ENCODE measurements at regions not wholly inside any gene's neighbourhood (a gene's known extent, or its start where the extent isn't known, plus 50 kb on each side); places are given as distances from the start of the nearest gene placed in this dataset.
"Not testable (repeated sequence)": the region's sequence is repeated elsewhere in the genome, so short reads cannot be mapped to it uniquely, and the experiment has no call there.

DNA sequence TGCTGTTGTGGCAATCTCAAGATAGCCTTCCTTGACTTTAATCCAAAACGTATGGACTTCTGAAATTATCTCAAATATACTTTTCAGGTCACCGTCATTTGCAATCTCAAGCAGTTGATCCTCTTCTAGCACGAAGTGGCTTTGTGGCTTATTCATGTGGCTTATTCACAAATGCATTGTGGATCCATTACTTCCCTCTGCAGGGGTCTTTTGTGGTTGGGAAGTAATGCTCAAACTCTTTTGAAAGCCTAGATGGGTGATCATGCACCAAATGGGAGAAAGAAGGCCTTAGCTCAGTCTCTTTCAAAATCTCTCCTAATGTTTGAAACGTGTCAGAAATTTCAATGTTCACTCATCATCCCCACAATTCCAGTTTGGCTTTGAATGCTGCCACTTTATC, 597.2 kb upstream of the CDH10 start:
- Histone ChIP-seq H3K9me3 (ENCODE audit: control insufficient read depth, insufficient read depth, low read length) (no peaks in the 10 kb centered on the region), H3K36me3 (ENCODE audit: control insufficient read depth, insufficient read depth, low read length) (no peaks in the 10 kb centered on the region), H3K27ac (ENCODE audit: low read depth, low read length) (no peak overlapping the region), H3K4me3 (ENCODE audit: low read depth, low read length) (no peak overlapping the region), H3K4me1 (ENCODE audit: control insufficient read depth, insufficient read depth, low read length) (no peaks in the 10 kb centered on the region), H3K27me3 (ENCODE audit: control insufficient read depth, insufficient read depth, low read length) (no peaks in the 10 kb centered on the region)
- 53% methylated on average over 4 of the region's 4 CpGs for WGBS (ENCODE audit: insufficient coverage)
- DNase-seq (ENCODE audit: low read depth in 4 of 6, low spot score in 6 of 6) = no peak

DNA sequence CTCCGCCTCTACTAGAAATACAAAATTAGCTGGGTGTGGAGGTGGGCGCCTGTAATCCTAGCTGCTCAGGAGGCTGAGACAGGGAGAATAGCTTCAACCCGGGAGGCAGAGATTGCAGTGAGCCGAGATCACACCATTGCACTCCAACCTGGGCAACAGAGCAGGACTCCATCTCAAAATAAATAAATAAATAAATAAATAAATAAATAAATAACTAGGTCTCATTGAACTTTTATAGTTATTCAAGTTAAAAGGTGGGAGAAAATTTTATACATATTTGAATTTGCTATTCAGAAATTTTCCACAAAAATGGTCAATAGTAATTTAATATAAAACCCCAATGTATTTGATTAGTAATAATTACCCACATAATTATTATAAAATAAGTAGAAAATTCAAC, 593.9 kb upstream of the CDH10 start:
- not testable (repeated sequence) for H3K9me3 ChIP-seq (ENCODE audit: control insufficient read depth, insufficient read depth, low read length); H3K4me3 ChIP-seq (ENCODE audit: low read depth, low read length); H3K27me3 ChIP-seq (ENCODE audit: control insufficient read depth, insufficient read depth, low read length); H3K36me3 ChIP-seq (ENCODE audit: control insufficient read depth, insufficient read depth, low read length); H3K4me1 ChIP-seq (ENCODE audit: control insufficient read depth, insufficient read depth, low read length); H3K27ac ChIP-seq (ENCODE audit: low read depth, low read length); DNase-seq (ENCODE audit: low read depth in 4 of 6, low spot score in 6 of 6)
- no CpG with 5 or more reads among the region's 4 CpGs for WGBS (ENCODE audit: insufficient coverage)

DNA sequence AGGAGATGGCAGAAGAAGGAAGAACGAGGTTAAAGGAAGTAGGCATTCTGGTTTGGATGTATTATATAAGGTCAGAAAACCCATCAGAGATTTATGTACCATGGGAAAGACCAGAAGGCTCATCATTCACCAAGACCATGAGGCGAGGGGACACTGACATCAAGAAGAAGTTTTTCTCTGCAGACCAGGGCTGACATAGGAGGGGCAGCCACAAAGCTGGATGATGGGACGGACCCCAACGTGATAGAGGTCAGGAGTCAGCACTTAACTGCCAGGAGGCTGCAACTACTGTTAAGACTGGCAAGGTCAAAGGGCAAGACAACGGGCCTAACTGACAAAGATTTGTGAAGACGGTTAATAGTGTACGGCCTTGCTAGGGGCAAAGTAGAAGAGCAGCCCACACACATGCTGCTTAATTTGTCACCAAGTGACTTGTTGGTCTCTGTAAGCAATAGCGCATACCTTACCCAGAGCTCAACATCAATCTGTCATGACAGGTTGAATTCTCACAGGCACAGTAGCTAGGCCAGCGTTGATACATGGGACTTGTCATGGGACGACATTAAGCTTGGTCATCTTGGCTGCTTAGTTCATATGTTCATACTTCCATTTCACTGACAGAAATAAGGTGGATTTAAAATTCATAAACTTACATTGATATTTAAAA, 579.7 kb upstream of the CDH10 start:
- no peak overlapping the region for H3K27ac ChIP-seq (ENCODE audit: low read depth, low read length)
- no peaks in the 10 kb centered on the region for H3K36me3 ChIP-seq (ENCODE audit: control insufficient read depth, insufficient read depth, low read length)
- no peaks in the 10 kb centered on the region for H3K9me3 ChIP-seq (ENCODE audit: control insufficient read depth, insufficient read depth, low read length)
- no peak overlapping the region for H3K4me3 ChIP-seq (ENCODE audit: low read depth, low read length)
- 82% methylated on average over 8 of the region's 10 CpGs for WGBS (ENCODE audit: insufficient coverage)
- DNase-seq (ENCODE audit: low read depth in 4 of 6, low spot score in 6 of 6) = no peak
- no peaks in the 10 kb centered on the region for H3K4me1 ChIP-seq (ENCODE audit: control insufficient read depth, insufficient read depth, low read length)
- no peaks in the 10 kb centered on the region for H3K27me3 ChIP-seq (ENCODE audit: control insufficient read depth, insufficient read depth, low read length)

DNA sequence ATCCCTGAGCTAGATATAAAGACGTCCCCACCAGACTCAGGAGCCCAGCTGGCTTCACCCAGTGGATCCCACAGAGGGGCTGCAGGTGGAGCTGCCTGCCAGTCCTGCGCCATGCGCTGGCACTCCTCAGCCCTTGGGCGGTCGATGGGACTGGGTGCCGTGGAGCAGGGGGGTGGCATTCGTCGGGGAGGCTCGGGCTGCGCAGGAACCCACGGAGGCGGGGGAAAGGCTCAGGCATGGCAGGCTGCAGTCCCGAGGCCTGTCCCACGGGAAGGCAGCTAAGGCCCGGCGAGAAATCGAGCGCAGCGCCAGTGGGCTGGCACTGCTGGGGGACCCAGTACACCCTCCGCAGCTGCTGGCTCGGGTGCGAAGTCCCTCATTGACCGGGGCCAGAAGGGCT, 555.1 kb upstream of the CDH10 start:
- 96% methylated on average over 23 of the region's 23 CpGs for whole genome bisulfite sequencing (ENCODE audit: insufficient coverage)
- not testable (repeated sequence) for H3K27ac ChIP-seq (ENCODE audit: low read depth, low read length); H3K9me3 ChIP-seq (ENCODE audit: control insufficient read depth, insufficient read depth, low read length); H3K27me3 ChIP-seq (ENCODE audit: control insufficient read depth, insufficient read depth, low read length); H3K4me3 ChIP-seq (ENCODE audit: low read depth, low read length); H3K36me3 ChIP-seq (ENCODE audit: control insufficient read depth, insufficient read depth, low read length); H3K4me1 ChIP-seq (ENCODE audit: control insufficient read depth, insufficient read depth, low read length); DNase-seq (ENCODE audit: low read depth in 4 of 6, low spot score in 6 of 6)

DNA sequence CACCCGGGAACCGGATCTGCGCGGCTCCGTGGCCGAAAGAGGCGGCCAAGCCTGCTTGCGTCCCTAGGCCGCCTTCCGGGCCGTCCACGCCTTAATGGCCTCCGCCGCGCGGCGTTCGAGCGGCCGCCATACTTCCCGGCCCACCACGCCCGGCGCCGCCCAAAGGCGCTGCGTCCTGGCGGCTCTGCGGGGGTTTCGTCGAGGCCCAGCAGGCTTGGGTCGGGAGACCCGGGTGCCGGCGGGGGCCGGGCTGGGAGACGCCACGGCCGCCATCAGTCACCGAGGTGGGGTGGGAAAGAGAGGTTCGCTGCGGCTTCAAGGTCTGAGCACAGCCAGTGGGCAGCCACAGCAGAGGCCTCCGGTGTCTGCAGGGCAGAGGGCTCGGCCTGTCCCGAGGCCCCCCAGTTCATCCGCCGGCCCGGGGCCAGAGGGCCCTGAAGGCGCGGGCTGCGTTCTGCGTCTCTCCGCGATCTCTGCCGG, 545.8 kb upstream of the CDH10 start:
- 94% methylated on average over 54 of the region's 55 CpGs for WGBS (ENCODE audit: insufficient coverage)
- no peaks in the 10 kb centered on the region for H3K27me3 ChIP-seq (ENCODE audit: control insufficient read depth, insufficient read depth, low read length)
- DNase-seq (ENCODE audit: low read depth in 4 of 6, low spot score in 6 of 6) = no peak
- H3K9me3 ChIP-seq (ENCODE audit: control insufficient read depth, insufficient read depth, low read length) = no peaks in the 10 kb centered on the region
- no peak overlapping the region for H3K27ac ChIP-seq (ENCODE audit: low read depth, low read length)
- H3K4me3 ChIP-seq (ENCODE audit: low read depth, low read length) = no peak overlapping the region
- H3K36me3 ChIP-seq (ENCODE audit: control insufficient read depth, insufficient read depth, low read length) = no peaks in the 10 kb centered on the region
- H3K4me1 ChIP-seq (ENCODE audit: control insufficient read depth, insufficient read depth, low read length) = no peaks in the 10 kb centered on the region

DNA sequence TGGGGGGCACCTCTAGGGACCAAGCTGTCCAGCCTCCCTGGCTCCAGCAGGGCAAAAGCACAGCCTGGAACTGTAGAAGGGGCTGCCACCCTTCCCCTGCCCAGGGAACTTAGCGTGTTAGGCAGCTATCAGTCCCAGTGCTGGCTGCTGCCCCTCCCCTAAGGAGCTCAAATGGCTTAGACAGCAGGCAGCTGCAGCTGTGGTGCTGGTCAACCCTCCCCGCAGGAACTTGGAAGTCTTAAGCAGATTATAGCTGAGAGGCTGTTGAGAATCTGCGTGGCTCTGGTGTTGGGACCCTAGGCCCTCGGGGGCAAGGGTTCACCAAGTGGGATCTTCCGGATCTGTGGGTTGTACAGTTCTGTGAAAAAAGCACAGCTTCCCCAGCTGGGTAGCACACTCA, 536.5 kb upstream of the CDH10 start:
- H3K9me3 ChIP-seq (ENCODE audit: control insufficient read depth, insufficient read depth, low read length) = no peaks in the 10 kb centered on the region
- H3K36me3 ChIP-seq (ENCODE audit: control insufficient read depth, insufficient read depth, low read length) = no peaks in the 10 kb centered on the region
- 95% methylated on average over 5 of the region's 5 CpGs for WGBS (ENCODE audit: insufficient coverage)

DNA sequence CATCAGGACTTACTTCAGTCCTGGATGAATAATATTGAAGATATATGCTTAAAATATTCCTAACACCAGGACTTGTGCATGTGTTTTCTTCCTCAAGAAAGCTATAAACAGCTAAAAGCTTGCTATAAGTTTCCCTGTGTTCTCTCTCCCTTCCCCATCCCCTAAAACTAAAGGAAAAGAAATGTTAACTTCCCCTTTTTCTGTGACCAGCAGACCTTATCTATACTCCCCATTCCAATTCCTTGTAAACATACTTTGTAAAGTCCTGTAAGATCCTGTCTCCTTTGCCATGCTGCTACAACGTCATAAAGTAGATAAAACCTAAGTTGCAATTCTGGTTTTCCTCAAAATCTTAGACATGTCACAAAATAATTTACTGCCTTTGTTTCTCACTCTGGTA, 517.8 kb upstream of the CDH10 start:
- not testable (repeated sequence) for H3K27ac ChIP-seq (ENCODE audit: low read depth, low read length); H3K4me1 ChIP-seq (ENCODE audit: control insufficient read depth, insufficient read depth, low read length); DNase-seq (ENCODE audit: low read depth in 4 of 6, low spot score in 6 of 6); H3K9me3 ChIP-seq (ENCODE audit: control insufficient read depth, insufficient read depth, low read length); H3K36me3 ChIP-seq (ENCODE audit: control insufficient read depth, insufficient read depth, low read length); H3K27me3 ChIP-seq (ENCODE audit: control insufficient read depth, insufficient read depth, low read length); H3K4me3 ChIP-seq (ENCODE audit: low read depth, low read length)
- WGBS (ENCODE audit: insufficient coverage) = no CpG with 5 or more reads among the region's 1 CpG

More for the DNA sequence above, 536.5 kb upstream of the CDH10 start:
- Histone ChIP-seq H3K4me3 (ENCODE audit: low read depth, low read length) (no peak overlapping the region), H3K27me3 (ENCODE audit: control insufficient read depth, insufficient read depth, low read length) (no peaks in the 10 kb centered on the region), H3K4me1 (ENCODE audit: control insufficient read depth, insufficient read depth, low read length) (no peaks in the 10 kb centered on the region), H3K27ac (ENCODE audit: low read depth, low read length) (no peak overlapping the region)
- no peak for DNase-seq (ENCODE audit: low read depth in 4 of 6, low spot score in 6 of 6)

DNA sequence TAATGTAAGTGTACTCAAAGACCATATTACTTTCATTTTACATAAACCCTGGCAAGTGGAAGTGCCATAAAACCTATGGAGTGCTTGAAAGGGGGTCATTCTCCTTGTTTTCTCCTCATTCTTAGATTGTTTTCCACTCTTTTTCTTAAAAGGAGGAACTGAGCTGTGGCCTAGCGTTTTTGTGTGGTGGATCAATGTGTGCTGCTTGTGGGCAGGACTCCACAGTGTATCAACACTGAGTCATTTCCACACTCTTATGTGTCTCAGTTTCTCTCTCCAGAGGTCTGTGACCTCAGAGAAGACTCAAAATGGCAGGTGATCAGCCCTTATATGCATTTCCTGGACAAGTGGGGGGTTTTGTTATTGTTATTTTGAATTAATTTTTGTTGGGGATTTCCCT, 516.1 kb upstream of the CDH10 start:
- no CpG with 5 or more reads among the region's 1 CpG for WGBS (ENCODE audit: insufficient coverage)
- DNase-seq (ENCODE audit: low read depth in 4 of 6, low spot score in 6 of 6) = no peak
- H3K27me3 ChIP-seq (ENCODE audit: control insufficient read depth, insufficient read depth, low read length) = no peaks in the 10 kb centered on the region
- no peak overlapping the region for H3K4me3 ChIP-seq (ENCODE audit: low read depth, low read length)
- H3K4me1 ChIP-seq (ENCODE audit: control insufficient read depth, insufficient read depth, low read length) = no peaks in the 10 kb centered on the region
- H3K9me3 ChIP-seq (ENCODE audit: control insufficient read depth, insufficient read depth, low read length) = no peaks in the 10 kb centered on the region
- H3K27ac ChIP-seq (ENCODE audit: low read depth, low read length) = no peak overlapping the region
- no peaks in the 10 kb centered on the region for H3K36me3 ChIP-seq (ENCODE audit: control insufficient read depth, insufficient read depth, low read length)

DNA sequence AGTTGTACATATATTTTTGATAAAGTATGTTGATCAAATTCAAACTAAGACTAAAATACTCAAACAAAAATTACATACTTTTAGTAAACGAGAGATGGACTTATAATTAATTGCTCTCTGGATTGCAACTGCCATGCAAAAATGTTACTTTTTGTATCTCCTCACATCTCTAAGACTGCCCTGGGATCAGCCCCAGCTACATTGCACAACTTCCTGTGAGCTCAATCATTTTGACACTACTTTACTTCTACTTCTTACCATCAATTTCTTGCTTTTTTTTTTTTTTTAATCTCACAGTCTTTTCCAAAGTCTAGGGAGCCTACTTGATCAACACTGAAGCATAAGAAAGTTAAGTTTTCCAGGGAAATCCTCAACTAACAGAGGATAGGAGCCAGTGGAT, 506.0 kb upstream of the CDH10 start:
- Histone ChIP-seq H3K9me3 (ENCODE audit: control insufficient read depth, insufficient read depth, low read length) (peaks cover 2% of the 10 kb centered on the region), H3K27ac (ENCODE audit: low read depth, low read length) (no peak overlapping the region), H3K4me1 (ENCODE audit: control insufficient read depth, insufficient read depth, low read length) (no peaks in the 10 kb centered on the region), H3K36me3 (ENCODE audit: control insufficient read depth, insufficient read depth, low read length) (no peaks in the 10 kb centered on the region), H3K4me3 (ENCODE audit: low read depth, low read length) (no peak overlapping the region), H3K27me3 (ENCODE audit: control insufficient read depth, insufficient read depth, low read length) (no peaks in the 10 kb centered on the region)
- WGBS (ENCODE audit: insufficient coverage) = no CpG with 5 or more reads among the region's 1 CpG
- no peak for DNase-seq (ENCODE audit: low read depth in 4 of 6, low spot score in 6 of 6)

DNA sequence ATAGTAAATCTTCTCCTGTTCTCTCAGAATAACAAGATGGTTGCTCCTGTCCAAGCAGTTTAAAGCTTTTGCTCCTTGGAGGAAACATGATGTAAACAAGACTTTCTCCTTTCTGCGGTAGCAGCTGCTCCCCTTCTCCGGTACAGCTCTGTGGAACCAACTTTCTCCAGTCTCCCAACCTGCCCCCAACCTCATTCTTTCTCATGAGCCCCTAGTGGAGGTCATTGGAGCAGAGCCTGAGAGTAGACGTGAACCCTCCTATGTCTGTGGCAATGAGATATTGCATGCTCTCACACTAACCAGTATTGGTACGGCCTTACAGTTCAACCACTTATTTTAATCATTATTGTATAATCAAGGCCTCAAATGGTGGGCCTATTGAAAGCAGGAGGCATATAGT, 483.8 kb upstream of the CDH10 start:
- Histone ChIP-seq H3K4me1 (ENCODE audit: control insufficient read depth, insufficient read depth, low read length) (no peaks in the 10 kb centered on the region), H3K27me3 (ENCODE audit: control insufficient read depth, insufficient read depth, low read length) (no peaks in the 10 kb centered on the region), H3K27ac (ENCODE audit: low read depth, low read length) (no peak overlapping the region), H3K36me3 (ENCODE audit: control insufficient read depth, insufficient read depth, low read length) (no peaks in the 10 kb centered on the region), H3K9me3 (ENCODE audit: control insufficient read depth, insufficient read depth, low read length) (no peaks in the 10 kb centered on the region), H3K4me3 (ENCODE audit: low read depth, low read length) (no peak overlapping the region)
- WGBS (ENCODE audit: insufficient coverage) = no CpG with 5 or more reads among the region's 4 CpGs
- no peak for DNase-seq (ENCODE audit: low read depth in 4 of 6, low spot score in 6 of 6)

Data from spinal cord (tissue), 9 donors.